GM18507 (cell line): ENCODE measurements at regions not wholly inside any gene's neighbourhood (a gene's known extent, or its start where the extent isn't known, plus 50 kb on each side); places are given as distances from the start of the nearest gene placed in this dataset.
"Not testable (repeated sequence)": the region's sequence is repeated elsewhere in the genome, so short reads cannot be mapped to it uniquely, and the experiment has no call there.

Source experiments
- DNase-seq: peaks from one replicate; pipeline ENCODE4 v3.0.0; 2011; ENCODE audit warnings: low read depth; ENCODE audit not compliant: insufficient read length; ENCODE audit errors: extremely low spot score
- FAIRE-seq: peaks from 2 replicates; lab custom pipeline; 2011; peaks lifted over from hg19 to GRCh38; lab: Jason Lieb, UNC

DNA sequence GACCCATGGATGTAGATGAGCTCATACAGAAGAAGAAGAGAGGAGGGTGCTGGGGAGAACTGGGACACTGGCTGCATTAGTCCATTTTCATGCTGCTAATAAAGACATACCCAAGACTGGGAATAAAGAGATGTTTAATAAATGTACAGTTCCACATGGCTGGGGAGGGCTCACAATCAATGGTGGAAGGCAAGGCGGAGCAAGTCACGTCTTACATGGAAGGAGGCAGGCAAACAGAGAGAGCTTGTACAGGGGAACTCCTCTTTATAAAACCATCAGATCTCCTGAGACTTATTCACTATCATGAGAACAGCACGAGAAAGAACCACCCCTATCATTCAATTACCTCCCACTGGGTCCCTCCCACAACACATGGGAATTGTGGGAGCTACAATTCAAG, 625.5 kb downstream of the MATN1 start:
- not testable (repeated sequence) for FAIRE-seq, DNase-seq

DNA sequence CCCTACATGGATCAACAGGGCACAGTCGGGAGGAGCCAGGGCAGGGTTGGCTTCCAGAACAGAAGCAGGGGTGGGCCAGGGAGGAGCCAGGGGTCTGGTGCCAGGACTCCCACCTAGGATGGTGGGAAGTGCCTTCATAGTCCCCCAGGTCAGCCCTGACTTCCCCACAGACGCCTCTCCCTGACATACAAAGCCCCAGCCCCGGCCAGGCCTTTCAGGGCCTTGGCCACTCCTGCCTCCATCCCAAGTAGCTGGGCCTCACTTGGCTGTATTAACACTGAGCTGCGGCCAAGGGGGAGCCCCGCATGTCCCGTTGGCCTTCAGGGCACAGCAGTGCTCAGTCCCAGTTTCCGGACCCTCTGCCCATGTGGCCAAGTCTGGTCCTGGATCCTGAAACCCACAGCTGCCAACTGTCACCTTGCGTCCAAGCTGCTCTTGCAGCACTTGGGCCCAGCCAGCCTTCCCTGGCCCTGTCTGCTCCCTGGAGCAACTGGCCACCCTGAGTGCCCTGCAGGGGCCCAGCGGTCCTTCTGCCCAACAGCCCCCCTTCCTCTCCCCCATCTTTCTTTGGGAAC, 627.8 kb downstream of the MATN1 start:
- FAIRE-seq (no peak), DNase-seq (no peak)

GRCh38 chr1:30095051-30095450, 628.3 kb downstream of the MATN1 start:
- FAIRE-seq (no peak), DNase-seq (no peak)

- DNase-seq (no peak), FAIRE-seq (no peak)
Observed at GRCh38 chr1:30092051-30092858, 631.1 kb downstream of the MATN1 start.

DNA sequence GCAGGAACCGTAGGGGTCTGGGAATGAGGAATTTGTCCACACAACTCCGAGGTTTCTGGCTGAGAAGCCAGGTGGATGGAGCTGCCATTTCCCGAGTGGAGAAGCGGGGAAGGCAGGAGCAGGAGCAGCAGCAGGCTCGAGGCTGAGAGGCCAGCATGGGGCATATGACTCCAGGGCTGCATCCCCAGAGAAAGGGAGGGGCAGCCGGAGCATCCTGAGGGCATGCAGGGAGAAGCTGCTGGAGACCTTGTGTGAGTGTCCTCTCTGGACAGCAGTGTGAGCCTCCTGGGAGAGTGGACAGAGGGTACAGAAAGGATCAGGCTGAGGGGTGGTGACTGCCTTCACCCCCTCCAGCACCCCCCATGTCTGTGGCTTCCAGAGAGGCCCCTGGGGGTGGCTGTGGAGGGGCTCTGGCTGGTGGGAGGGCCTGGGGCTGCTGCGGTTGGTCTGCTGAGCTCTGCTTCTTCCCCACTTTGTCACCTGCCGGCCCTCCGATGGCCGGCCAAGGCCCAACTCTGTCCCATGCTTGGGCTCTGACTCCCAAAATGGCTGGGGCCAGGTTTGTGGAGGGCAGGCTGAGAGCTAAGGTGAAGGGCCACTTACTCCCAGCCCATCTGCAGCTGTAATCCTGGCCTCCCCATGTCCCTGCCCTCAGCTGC, 633.1 kb downstream of the MATN1 start:
- no peak for FAIRE-seq
- no peak for DNase-seq

GRCh38 chr1:30089024-30089430, 634.4 kb downstream of the MATN1 start:
- DNase-seq = no peak

DNA sequence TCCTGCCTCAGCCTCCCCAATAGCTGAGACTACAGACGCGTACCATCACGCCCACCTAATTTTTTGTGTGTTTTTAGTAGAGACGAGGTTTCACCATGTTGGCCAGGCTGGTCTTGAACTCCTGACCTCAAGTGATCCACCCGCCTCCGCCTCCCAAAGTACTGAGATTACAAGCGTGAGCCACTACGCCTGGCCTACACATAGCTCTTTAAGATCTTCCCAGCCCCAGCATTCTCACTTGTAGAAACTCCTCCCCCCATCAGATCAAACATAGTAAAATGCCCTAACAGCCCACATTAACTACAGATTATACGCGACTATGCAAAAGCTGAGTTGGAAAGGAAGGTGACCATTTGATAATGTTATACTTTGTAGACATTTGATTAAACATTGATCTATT, 634.8 kb downstream of the MATN1 start:
- FAIRE-seq = no peak
- DNase-seq = no peak

More at GRCh38 chr1:30089024-30089430, 634.4 kb downstream of the MATN1 start:
- FAIRE-seq = no peak

GRCh38 chr1:30087465-30087864, 635.9 kb downstream of the MATN1 start:
- FAIRE-seq = no peak
- no peak for DNase-seq

DNA sequence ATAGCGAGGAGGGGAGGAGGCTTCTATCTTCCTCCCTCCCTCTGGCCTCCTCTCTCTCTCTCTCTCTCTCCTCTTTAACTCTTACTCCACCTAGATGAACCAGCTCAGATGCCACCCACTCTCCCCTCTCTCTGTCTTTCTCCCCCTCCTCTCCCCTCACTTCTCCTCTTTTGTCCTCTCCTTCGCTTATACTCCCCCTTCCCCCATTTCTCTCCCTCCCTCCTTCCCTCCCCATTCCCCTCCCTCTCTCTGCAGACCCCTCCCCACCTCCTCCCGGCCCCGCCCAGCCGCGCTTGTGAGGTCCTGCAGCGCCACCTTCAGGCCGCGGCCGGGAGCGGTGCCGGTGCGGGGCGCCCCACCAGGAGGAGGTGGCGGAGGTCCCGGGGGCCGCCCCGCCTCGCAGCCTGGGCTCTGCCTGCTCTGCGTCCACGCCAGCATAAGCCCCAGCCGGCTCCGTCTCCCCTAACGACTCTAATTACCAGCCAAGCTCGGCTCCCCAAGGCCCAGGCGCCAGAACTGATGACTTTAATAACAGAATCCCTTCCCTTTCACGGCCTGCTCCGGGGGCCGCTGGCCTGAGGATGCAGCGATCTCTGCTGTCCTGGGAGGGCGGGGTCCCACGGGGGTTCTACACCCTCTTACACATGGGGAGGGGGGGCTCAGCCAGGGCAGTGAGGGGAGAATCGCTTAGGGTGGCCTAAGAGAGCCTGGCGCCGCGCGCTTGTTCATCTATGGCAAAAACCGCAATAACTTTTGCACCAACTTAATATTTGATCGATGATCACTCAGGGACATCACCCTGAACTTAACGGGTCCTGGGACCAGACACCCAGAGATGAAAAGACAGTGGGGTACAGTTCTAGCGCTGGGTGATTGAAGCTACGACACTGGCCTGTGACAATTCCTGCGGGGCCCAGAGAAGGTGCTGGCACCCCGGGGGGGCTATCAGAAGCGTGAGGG, 637.3 kb downstream of the MATN1 start:
- FAIRE-seq (no peak), DNase-seq (no peak)

GRCh38 chr1:30084909-30085571, 638.3 kb downstream of the MATN1 start:
- no peak for FAIRE-seq
- no peak for DNase-seq

DNA sequence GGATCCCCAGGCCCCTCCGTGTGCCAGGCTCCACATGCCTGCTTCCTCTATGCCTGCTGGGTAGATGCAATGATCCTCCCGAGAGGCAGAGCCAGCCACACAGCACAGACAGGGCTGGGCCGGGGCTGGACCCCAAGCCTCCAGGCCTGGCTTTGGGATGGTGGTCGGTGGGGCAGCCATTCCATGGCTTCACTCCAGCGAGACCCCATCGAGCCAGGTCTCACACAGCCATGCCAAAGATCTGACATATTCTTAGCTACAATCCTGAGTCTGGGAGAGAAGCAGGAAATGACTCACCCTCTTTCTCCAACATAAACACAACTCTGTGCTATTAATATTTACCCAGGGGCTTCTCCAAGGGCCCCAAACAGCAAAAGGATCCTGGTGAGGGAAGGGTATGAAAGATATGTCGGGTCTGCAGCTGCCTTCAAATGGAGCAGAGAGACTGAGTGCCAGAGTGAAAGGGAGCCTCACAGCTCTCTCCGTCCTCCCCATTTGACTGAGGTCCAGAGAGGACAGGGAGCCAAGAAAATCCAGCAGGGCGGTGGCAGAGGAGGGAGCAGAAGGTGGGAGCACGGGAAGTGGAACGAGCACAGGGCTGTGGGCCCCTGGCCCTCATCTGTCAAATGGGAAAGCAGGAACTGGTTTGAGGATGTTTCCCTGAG, 639.5 kb downstream of the MATN1 start:
- no peak for DNase-seq

DNA sequence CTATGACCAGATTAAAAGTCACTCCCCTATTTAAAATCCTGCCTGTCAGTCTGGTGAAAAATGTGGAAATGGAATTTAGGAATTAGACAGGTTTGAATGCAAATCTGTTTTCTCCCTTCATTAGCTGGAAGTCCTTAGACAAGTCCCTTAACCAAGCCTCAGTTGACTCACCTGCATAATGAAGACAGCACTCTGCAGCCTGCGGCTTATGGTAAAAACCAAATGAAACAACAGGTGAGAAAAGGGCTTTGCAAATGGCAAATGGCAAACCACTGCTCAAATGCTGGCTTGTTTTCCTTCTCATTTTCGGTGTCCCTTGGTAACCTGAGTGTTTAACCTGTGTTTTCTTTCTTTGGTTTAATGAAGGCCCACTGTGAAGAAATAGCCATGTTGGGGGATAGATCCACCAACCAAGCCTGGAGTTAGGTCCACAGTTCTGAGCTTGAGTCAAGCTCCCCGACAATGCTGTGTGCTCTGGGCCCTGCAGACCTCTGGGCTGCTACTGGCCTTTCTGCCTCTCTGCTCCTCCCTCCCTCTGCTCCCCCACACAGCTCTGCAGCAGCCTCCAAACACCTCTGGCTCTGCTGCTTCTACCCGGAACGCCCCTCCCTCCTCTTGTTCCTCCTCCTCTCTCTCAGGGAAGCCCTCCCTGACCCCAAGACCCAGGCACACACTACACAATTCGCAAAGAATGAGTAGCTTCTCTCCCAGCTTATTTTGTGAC, 641.8 kb downstream of the MATN1 start:
- FAIRE-seq (no peak), DNase-seq (no peak)

More for the DNA sequence above, 639.5 kb downstream of the MATN1 start:
- no peak for FAIRE-seq

DNA sequence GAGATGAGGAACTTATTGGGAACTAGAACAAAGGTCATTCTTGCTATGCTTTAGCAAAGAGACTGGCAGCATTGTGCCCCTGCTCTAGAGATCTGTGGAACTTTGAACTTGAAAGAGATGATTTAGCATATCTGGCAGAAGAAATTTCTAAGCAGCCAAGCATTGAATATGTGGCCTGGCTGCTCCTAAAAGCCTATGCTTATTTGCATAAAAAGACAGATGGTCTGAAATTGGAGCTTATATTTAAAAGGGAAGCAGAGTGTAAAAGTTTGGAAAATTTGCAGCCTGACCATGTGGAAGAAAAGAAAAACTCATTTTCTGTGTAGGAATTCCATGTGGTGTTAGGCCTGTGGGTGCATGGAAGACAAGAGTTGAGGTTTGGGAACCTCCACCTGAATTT, 647.5 kb downstream of the MATN1 start:
- FAIRE-seq, DNase-seq: not testable (repeated sequence)

- DNase-seq (no peak), FAIRE-seq (no peak)
Observed at GRCh38 chr1:30068787-30069472, 654.5 kb downstream of the MATN1 start.

GRCh38 chr1:30064547-30064946, 658.8 kb downstream of the MATN1 start:
- no peak for FAIRE-seq

GRCh38 chr1:30063621-30064280, 659.6 kb downstream of the MATN1 start:
- no peak for DNase-seq
- FAIRE-seq = no peak

More at GRCh38 chr1:30064547-30064946, 658.8 kb downstream of the MATN1 start:
- DNase-seq = no peak
